Duodenal mucosa (tissue), 2 donors: ENCODE measurements at regions not wholly inside any gene's neighbourhood (a gene's known extent, or its start where the extent isn't known, plus 50 kb on each side); places are given as distances from the start of the nearest gene placed in this dataset.
"Not testable (repeated sequence)": the region's sequence is repeated elsewhere in the genome, so short reads cannot be mapped to it uniquely, and the experiment has no call there.

Source experiments
- H3K27ac ChIP-seq: one replicate; pipeline ENCODE4 v1.7.0; 2013; ENCODE audit warnings: low read depth, low read length
- H3K27me3 ChIP-seq, 2 donors: one replicate each; pipeline ENCODE4 v1.7.0; 2013; ENCODE audit warnings: low read length in 2 of 2, control low read depth in 1 of 2; ENCODE audit not compliant: insufficient read depth in 2 of 2, control insufficient read depth in 1 of 2
- H3K36me3 ChIP-seq, 2 donors: one replicate each; pipeline ENCODE4 v1.7.0; 2013; ENCODE audit warnings: low read length in 2 of 2, control low read depth in 1 of 2; ENCODE audit not compliant: insufficient read depth in 2 of 2, control insufficient read depth in 1 of 2
- H3K4me1 ChIP-seq, 2 donors: one replicate each; pipeline ENCODE4 v1.7.0; 2013; ENCODE audit warnings: low read length in 2 of 2, control low read depth in 1 of 2; ENCODE audit not compliant: insufficient read depth in 2 of 2, control insufficient read depth in 1 of 2
- H3K4me3 ChIP-seq, 2 donors: one replicate each; pipeline ENCODE4 v1.7.0; 2013; ENCODE audit warnings: low read length in 2 of 2, low read depth in 1 of 2
- H3K9ac ChIP-seq, 2 donors: one replicate each; pipeline ENCODE4 v1.7.0; 2013; ENCODE audit warnings: low read length in 2 of 2, low read depth in 1 of 2
- H3K9me3 ChIP-seq, 2 donors: one replicate each; pipeline ENCODE4 v1.7.0; 2013; ENCODE audit warnings: low read length in 2 of 2, control low read depth in 1 of 2; ENCODE audit not compliant: control insufficient read depth in 1 of 2

DNA sequence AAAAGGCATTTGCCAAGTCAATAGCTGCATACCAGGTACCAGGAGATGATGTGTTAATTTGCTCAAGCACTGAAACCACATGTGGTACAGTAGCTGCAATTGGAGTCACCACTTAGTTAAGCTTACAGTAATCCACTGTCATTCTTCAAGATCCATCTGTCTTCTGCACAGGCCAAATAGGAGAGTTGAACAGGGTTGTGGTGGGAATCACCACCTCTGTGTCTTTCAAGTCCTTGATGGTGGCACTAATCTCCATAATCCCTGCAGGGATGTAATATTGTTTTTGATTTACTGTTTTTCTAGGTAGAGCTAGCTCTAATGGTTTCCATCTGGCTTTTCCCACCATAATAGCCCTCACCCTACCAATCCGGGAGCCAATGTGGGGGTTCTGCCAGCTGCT, 91.9 kb downstream of the FCRL5 start:
- Histone ChIP-seq H3K36me3 (no peaks in the 10 kb centered on the region), H3K9ac (no peak overlapping the region), H3K4me3 (no peak overlapping the region), H3K4me1 (no peaks in the 10 kb centered on the region), H3K27ac (no peak overlapping the region), H3K27me3 (no peaks in the 10 kb centered on the region), H3K9me3 (no peaks in the 10 kb centered on the region)

DNA sequence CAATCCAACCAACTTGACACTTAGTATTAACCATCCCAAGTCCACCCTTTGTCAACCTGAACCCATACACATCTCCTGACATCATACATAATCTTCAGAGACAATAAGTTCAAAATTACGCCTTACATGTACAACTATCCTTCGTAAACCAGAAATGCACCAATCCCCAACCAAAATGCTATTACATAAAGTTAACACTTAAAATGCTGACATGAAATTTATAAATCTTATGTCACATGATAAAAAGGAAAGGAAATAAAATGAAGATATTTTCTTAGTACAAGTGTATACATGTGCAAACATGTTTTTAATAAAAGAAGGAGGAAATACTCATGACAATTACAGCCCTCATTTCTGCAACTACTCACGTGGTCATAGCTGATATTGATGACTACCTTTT, 95.0 kb downstream of the FCRL5 start:
- Histone ChIP-seq H3K9ac (no peak overlapping the region), H3K4me3 (no peak overlapping the region), H3K27me3 (no peaks in the 10 kb centered on the region), H3K9me3 (no peaks in the 10 kb centered on the region), H3K36me3 (no peaks in the 10 kb centered on the region), H3K27ac (no peak overlapping the region), H3K4me1 (no peaks in the 10 kb centered on the region)

DNA sequence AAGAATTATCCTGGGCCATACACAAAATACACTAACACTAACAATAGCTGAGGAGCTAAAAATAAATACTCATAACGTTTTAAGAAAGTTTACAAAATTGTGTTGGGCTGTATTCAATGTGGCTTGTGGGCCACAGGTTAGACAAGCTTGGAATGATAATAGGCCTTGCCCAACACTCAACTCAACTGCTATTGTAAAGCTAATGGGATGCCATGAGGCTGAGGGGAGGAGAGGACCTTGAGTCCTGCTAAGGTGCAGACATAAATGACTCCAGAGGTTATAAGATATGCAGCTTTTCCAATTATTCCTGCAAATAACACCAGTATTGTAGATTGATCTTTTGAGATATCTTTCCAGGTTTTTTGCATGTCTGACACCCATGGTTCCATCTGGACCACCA, 97.0 kb downstream of the FCRL5 start:
- Histone ChIP-seq H3K9ac (no peak overlapping the region), H3K36me3 (no peaks in the 10 kb centered on the region), H3K4me3 (no peak overlapping the region), H3K27ac (no peak overlapping the region), H3K27me3 (no peaks in the 10 kb centered on the region), H3K4me1 (no peaks in the 10 kb centered on the region), H3K9me3 (no peaks in the 10 kb centered on the region)

DNA sequence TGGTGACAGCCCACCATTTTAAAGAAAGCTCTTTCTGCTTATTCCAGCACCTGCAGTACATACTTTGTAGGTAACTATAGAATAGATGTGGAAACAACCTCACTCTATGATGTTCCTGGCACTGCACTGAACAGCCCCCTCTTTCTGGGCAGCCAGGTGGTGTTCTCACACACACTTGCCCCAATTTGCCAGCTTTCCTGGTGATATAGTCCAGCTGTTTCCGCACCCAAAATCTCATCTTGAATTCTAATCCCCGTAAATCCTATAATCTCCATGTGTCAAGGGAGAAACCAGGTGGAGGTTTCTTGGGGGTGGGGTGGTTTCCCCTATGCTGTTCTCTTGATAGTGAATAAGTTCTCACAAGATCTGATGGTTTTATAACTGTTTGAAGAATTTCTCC, 102.2 kb downstream of the FCRL5 start:
- Histone ChIP-seq H3K9me3 (no peaks in the 10 kb centered on the region), H3K9ac (no peak overlapping the region), H3K4me1 (no peaks in the 10 kb centered on the region), H3K27ac (no peak overlapping the region), H3K36me3 (no peaks in the 10 kb centered on the region), H3K27me3 (no peaks in the 10 kb centered on the region), H3K4me3 (no peak overlapping the region)

DNA sequence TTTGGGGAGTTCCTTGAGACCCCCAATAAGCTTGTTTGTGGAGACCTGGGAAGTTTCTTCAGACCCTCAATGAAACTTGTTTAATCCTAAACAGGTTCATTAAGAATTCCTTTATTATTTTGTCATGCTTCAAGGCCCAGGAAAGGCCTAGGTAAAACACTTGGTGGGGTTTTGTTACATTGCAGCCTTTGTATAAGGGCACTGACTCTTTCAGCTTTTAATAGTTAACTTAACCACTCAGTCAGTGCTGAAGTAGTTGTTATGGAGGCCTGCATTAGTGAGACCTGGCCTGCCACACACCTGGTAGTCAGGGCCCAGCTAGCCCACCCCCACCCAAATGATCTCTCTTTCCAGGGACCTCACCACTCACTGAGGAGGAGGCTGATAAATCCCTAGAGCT, 103.7 kb downstream of the FCRL5 start:
- no peaks in the 10 kb centered on the region for H3K36me3 ChIP-seq
- no peak overlapping the region for H3K27ac ChIP-seq
- H3K4me3 ChIP-seq = no peak overlapping the region
- no peaks in the 10 kb centered on the region for H3K27me3 ChIP-seq
- H3K9me3 ChIP-seq = no peaks in the 10 kb centered on the region
- no peaks in the 10 kb centered on the region for H3K4me1 ChIP-seq
- no peak overlapping the region for H3K9ac ChIP-seq

DNA sequence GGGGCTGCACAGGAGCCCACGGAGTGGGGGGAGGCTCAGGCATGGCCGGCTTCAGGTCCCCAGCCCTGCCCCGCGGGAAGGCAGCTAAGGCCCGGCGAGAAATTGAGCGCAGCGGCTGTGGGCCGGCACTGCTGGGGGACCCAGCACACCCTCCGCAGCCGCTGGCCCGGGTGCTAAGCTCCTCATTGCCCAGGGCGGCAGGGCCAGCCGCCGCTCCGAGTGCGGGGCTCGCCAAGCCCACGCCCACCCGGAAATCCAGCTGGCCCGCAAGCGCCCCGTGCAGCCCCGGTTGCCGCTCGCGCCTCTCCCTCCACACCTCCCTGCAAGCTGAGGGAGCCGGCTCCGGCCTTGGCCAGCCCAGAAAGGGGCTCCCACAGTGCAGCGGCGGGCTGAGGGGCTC, 106.0 kb downstream of the FCRL5 start:
- H3K27ac ChIP-seq, H3K9me3 ChIP-seq, H3K4me1 ChIP-seq, H3K9ac ChIP-seq, H3K36me3 ChIP-seq, H3K4me3 ChIP-seq, H3K27me3 ChIP-seq: not testable (repeated sequence)

DNA sequence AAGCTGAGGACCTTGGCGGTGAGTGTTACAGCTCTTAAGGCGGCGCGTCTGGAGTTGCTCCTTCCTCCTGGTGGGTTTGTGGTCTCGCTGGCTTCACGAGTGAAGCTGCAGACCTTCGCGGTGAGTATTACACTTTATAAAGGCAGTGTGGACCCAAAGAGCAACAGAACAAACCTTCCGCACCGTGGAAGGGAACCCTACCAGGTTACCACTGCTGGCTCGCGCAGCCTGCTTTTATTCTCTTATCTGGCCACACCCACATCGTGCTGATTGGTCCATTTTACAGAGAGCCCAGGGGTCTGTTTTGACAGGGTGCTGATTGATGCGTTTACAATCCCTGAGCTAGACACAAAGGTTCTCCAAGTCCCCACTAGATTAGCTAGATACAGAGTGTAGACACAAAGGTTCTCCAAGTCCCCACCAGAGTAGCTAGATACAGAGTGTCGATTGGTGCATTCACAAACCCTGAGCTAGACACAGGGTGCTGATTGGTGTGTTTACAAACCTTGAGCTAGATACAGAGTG, 106.6 kb downstream of the FCRL5 start:
- not testable (repeated sequence) for H3K4me1 ChIP-seq, H3K4me3 ChIP-seq

DNA sequence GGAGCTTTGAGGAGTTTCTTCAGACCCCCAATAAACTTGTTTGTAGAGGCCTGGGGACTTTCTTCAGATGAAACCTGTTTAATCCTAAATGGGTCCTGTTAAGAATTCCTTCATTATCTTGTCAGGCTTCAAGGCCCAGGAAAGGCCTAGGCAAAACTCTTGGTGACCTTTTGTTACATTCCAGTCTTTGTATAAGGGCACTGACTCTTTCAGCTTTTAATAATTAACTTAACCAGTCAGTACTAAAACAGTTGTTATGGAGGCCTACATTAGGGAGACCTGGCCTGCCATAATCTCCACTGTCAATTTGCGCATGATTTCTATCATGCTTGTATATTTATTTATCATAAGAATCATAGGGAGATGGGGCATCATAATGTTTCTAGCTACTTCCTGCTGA, 110.2 kb downstream of the FCRL5 start:
- no peaks in the 10 kb centered on the region for H3K36me3 ChIP-seq
- H3K27ac ChIP-seq = no peak overlapping the region
- no peak overlapping the region for H3K9ac ChIP-seq
- H3K4me1 ChIP-seq = no peaks in the 10 kb centered on the region
- no peak overlapping the region for H3K4me3 ChIP-seq
- no peaks in the 10 kb centered on the region for H3K9me3 ChIP-seq
- H3K27me3 ChIP-seq = no peaks in the 10 kb centered on the region

More for the DNA sequence above, 106.6 kb downstream of the FCRL5 start:
- H3K36me3 ChIP-seq, H3K27me3 ChIP-seq, H3K9me3 ChIP-seq, H3K9ac ChIP-seq, H3K27ac ChIP-seq: not testable (repeated sequence)

DNA sequence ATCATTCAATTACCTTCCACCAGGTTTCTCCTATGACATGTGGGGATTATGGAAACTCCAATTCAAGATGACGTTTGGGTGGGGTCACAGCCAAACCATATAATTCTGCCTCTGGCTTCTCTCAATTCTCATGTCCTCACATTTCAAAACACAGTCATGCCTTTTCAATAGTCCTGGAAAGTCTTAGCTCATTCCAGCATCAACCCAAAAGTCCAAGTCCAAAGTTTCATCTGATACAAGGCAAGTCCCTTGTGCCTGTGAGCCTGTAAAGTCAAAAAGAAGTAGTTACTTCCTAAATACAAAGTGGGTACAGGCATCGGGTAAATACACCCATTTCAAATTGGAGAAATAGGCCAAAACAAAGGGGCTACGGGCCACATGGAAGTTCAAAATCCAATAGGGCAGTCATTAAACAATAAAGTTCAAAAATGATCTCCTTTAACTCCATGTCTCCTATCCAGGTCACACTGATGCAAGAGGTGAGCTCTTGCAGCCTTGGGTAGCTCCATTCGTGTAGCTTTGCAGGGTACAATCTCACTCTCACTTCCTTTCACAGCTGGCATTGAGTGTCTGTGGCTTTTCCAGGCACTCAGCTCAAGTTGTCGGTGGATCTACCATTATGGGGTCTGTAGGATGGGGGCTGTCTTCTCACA, 112.9 kb downstream of the FCRL5 start:
- Histone ChIP-seq H3K4me1 (no peaks in the 10 kb centered on the region), H3K9ac (no peak overlapping the region), H3K4me3 (no peak overlapping the region), H3K9me3 (no peaks in the 10 kb centered on the region), H3K36me3 (no peaks in the 10 kb centered on the region), H3K27ac (no peak overlapping the region), H3K27me3 (no peaks in the 10 kb centered on the region)

DNA sequence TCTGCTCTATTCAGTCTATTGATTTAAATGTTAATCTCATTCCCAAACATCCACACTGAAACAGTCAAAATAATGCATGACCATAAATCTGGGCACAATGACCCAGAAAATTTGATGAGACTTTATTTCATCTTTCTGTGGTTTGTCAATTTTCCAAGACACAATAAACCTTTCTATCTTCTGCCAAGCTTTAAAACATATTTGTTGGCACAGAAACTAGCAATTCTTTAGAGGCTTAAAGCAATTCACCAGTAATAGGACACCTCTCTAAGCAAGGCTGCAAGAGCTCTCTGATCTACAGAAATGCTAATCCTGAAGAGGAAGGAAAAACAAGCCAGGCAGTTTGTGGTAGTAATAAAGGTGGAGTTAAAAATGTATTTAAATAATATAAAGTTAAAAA, 113.7 kb downstream of the FCRL5 start:
- no peak overlapping the region for H3K4me3 ChIP-seq
- no peak overlapping the region for H3K27ac ChIP-seq
- H3K36me3 ChIP-seq = no peaks in the 10 kb centered on the region
- H3K9ac ChIP-seq = no peak overlapping the region
- H3K4me1 ChIP-seq = no peaks in the 10 kb centered on the region
- H3K9me3 ChIP-seq = no peaks in the 10 kb centered on the region
- H3K27me3 ChIP-seq = no peaks in the 10 kb centered on the region

DNA sequence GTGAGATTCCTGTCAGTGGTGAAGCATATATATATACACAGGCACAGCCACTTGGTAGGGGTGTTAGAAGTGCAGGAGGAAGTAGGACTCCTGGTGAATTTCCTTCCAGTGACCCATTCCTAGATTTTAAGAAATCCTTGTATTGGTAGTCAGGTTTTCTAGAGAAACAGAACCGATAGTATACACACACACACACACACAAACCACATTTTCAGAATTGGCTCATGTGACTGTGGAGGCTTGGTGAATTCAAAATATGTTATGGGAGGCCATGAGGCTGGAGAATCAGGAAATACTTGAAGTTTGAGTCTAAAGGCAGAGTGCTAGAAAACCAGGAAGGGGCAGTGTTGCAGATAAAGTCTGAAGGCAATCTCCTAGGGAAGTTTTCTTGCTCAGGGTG, 114.2 kb downstream of the FCRL5 start:
- no peaks in the 10 kb centered on the region for H3K4me1 ChIP-seq
- no peaks in the 10 kb centered on the region for H3K36me3 ChIP-seq
- H3K4me3 ChIP-seq = no peak overlapping the region
- H3K9me3 ChIP-seq = no peaks in the 10 kb centered on the region
- H3K27ac ChIP-seq = no peak overlapping the region
- H3K9ac ChIP-seq = no peak overlapping the region
- H3K27me3 ChIP-seq = no peaks in the 10 kb centered on the region
